Endothelial cell of umbilical vein (primary cell): ENCODE measurements at regions not wholly inside any gene's neighbourhood (a gene's known extent, or its start where the extent isn't known, plus 50 kb on each side); places are given as distances from the start of the nearest gene placed in this dataset.

Experiments used
- BruUV-seq: library from RNA; stranded (reverse); fragments of 400-500 nt; replicated peaks from 2 replicates; lab custom pipeline; 2021; lab: Mats Ljungman, UMichigan
- CTCF ChIA-PET: fragments of 300-600, 350-600 bp; sonication (Branson Sonifier 250); formaldehyde crosslinking; loops from one replicate; lab custom pipeline; 2021; ENCODE audit warnings: antibody characterized with exemption, inconsistent platforms; lab: Charles Lee
- POLR2A ChIA-PET: fragments of 300-600, 350-600 bp; sonication (Branson Sonifier 250); formaldehyde crosslinking; loops from one replicate; lab custom pipeline; 2021; ENCODE audit warnings: antibody characterized with exemption, inconsistent platforms; lab: Charles Lee
- DNase-seq: peaks from one replicate; pipeline ENCODE4 v3.0.0-alpha.2; 2011; ENCODE audit warnings: low read depth, low spot score
- FAIRE-seq: peaks from 2 replicates; lab custom pipeline; 2011; peaks lifted over from hg19 to GRCh38; lab: Jason Lieb, UNC
- H2AFZ ChIP-seq: 2 replicates; pipeline ENCODE4 v1.6.0; 2012; ENCODE audit warnings: low read depth, low read length, control low read depth, inconsistent platforms
- H3K27ac ChIP-seq: 2 replicates; pipeline ENCODE4 v1.5.1; 2011; ENCODE audit warnings: low read depth, mild to moderate bottlenecking, control low read depth, low read length, moderate library complexity; ENCODE audit not compliant: insufficient read depth
- H3K27me3 ChIP-seq, 2 experiments: 2 replicates each; pipeline versions ENCODE4 v1.6.0 to v1.6.1; 2011; ENCODE audit warnings: low read length in 2 of 2, mixed read lengths in 1 of 2; ENCODE audit not compliant: control insufficient read depth in 2 of 2, insufficient read depth in 2 of 2
- H3K36me3 ChIP-seq, 2 experiments: 2 replicates in 1 of 2; 3 replicates in 1 of 2; pipeline ENCODE4 v1.5.1; 2011; ENCODE audit warnings: low read length in 2 of 2, mild to moderate bottlenecking in 1 of 2, moderate library complexity in 1 of 2; ENCODE audit not compliant: control insufficient read depth in 2 of 2, insufficient read depth in 2 of 2; ENCODE audit errors: extremely low read depth in 1 of 2
- H3K4me1 ChIP-seq: 3 replicates; pipeline ENCODE4 v1.5.1; 2011; ENCODE audit warnings: mild to moderate bottlenecking, low read length; ENCODE audit not compliant: control insufficient read depth, insufficient read depth; ENCODE audit errors: extremely low read depth
- H3K4me2 ChIP-seq: 2 replicates; pipeline ENCODE4 v1.6.1; 2011; ENCODE audit warnings: low read length, control low read depth, mixed read lengths; ENCODE audit not compliant: insufficient read depth
- H3K4me3 ChIP-seq, 3 experiments: fragments of 200-600 bp in 1 of 3; sonication (generic), shearing (Covaris generic) in 1 of 3; replicated peaks in 1 of 3; 2 replicates each; pipeline ENCODE4 v1.5.1; 2011 to 2016; ENCODE audit warnings: control low read depth in 3 of 3, low read length in 3 of 3, mild to moderate bottlenecking in 2 of 3, inconsistent platforms in 1 of 3, low read depth in 1 of 3, moderate library complexity in 1 of 3; ENCODE audit not compliant: insufficient read depth in 1 of 3
- H3K79me2 ChIP-seq: 2 replicates; pipeline ENCODE4 v1.6.0; 2012; ENCODE audit warnings: low read length, inconsistent platforms; ENCODE audit not compliant: control insufficient read depth, insufficient read depth
- H3K9ac ChIP-seq: replicated peaks from 2 replicates; pipeline ENCODE3; 2011; ENCODE audit warnings: low read length, control low read depth; ENCODE audit not compliant: insufficient read depth; ENCODE audit errors: extremely low read depth
- H3K9me1 ChIP-seq: replicated peaks from 3 replicates; pipeline ENCODE4 v1.6.0; 2011; ENCODE audit warnings: mild to moderate bottlenecking, low read length; ENCODE audit not compliant: control insufficient read depth, insufficient read depth; ENCODE audit errors: extremely low read depth
- H3K9me3 ChIP-seq: replicated peaks from 2 replicates; pipeline ENCODE4 v1.5.1; 2012; ENCODE audit warnings: low read length, inconsistent platforms; ENCODE audit not compliant: control insufficient read depth, insufficient read depth
- H4K20me1 ChIP-seq: replicated peaks from 2 replicates; pipeline ENCODE3; 2011; ENCODE audit warnings: mild to moderate bottlenecking, low read length; ENCODE audit not compliant: control insufficient read depth, insufficient read depth; ENCODE audit errors: extremely low read depth
- EZH2 ChIP-seq: IDR thresholded peaks from 2 replicates; pipeline ENCODE4 v1.6.1; 2012; ENCODE audit warnings: borderline replicate concordance, low read depth, mild to moderate bottlenecking, moderate library complexity, low read length, inconsistent platforms; ENCODE audit not compliant: severe bottlenecking
- FOS ChIP-seq: IDR thresholded peaks from 2 replicates; pipeline ENCODE4 v1.6.1; 2011; ENCODE audit warnings: mild to moderate bottlenecking, low read length, moderate library complexity, borderline replicate concordance; ENCODE audit not compliant: insufficient read depth
- GATA2 ChIP-seq: IDR thresholded peaks from 2 replicates; pipeline ENCODE4 v1.7.0; 2011; ENCODE audit warnings: low read depth, mild to moderate bottlenecking, moderate library complexity, mixed read lengths, low read length; ENCODE audit not compliant: insufficient read length, insufficient read depth
- JUN ChIP-seq: IDR thresholded peaks from 2 replicates; pipeline ENCODE4 v1.6.1; 2011; ENCODE audit warnings: borderline replicate concordance, low read depth; ENCODE audit not compliant: insufficient read length, insufficient read depth
- MAX ChIP-seq: IDR thresholded peaks from 2 replicates; pipeline ENCODE4 v1.6.1; 2011; ENCODE audit not compliant: insufficient read depth, insufficient read length
- MYC ChIP-seq: IDR thresholded peaks from one replicate; pipeline ENCODE4 v1.6.1; 2011; ENCODE audit warnings: mild to moderate bottlenecking, low read depth, low read length
- POLR2A ChIP-seq: IDR thresholded peaks from 2 replicates; pipeline ENCODE4 v1.6.1; 2012; ENCODE audit warnings: low read depth, mild to moderate bottlenecking, control low read depth, low read length
- POLR2AphosphoS5 ChIP-seq: IDR thresholded peaks from 2 replicates; pipeline ENCODE4 v1.6.1; 2012; ENCODE audit warnings: low read depth, mild to moderate bottlenecking, control low read depth, low read length, moderate library complexity; ENCODE audit not compliant: insufficient read depth
- dilution Hi-C: fragments of 300-500 bp; cut with MboI; formaldehyde crosslinking; loops from one replicate; pipeline ENCODE4 v1.15.0; 2019; ENCODE audit warnings: low sequenced_read_pairs; ENCODE audit not compliant: extremely low pct_ligation_motif_present
- intact Hi-C: fragments of 100-400 bp; cut with micrococcal nuclease; formaldehyde crosslinking; loops from one replicate; pipeline ENCODE4 v1.10.0; 2022
- TF ChIP-seq, protein P1 (sequence below), 2 donors: IDR thresholded peaks; 1 replicate in 1 of 2; 2 replicates in 1 of 2; pipeline ENCODE4 v1.5.1; 2011; ENCODE audit warnings: low read length in 2 of 2, mild to moderate bottlenecking in 2 of 2, moderate library complexity in 2 of 2, control low read depth in 1 of 2, inconsistent platforms in 1 of 2, low read depth in 1 of 2; ENCODE audit not compliant: insufficient read depth in 1 of 2; ENCODE audit errors: extremely low read depth in 1 of 2

- H3K79me2 ChIP-seq: no peaks in the 10 kb centered on the region
- no peaks in the 10 kb centered on the region for H3K9me3 ChIP-seq
- TF ChIP-seq MAX (no peak), MYC (no peak), FOS (no peak), POLR2AphosphoS5 (no peak), POLR2A (no peak), JUN (no peak), EZH2 (no peak), GATA2 (no peak)
- TF ChIP-seq, protein P1, sequence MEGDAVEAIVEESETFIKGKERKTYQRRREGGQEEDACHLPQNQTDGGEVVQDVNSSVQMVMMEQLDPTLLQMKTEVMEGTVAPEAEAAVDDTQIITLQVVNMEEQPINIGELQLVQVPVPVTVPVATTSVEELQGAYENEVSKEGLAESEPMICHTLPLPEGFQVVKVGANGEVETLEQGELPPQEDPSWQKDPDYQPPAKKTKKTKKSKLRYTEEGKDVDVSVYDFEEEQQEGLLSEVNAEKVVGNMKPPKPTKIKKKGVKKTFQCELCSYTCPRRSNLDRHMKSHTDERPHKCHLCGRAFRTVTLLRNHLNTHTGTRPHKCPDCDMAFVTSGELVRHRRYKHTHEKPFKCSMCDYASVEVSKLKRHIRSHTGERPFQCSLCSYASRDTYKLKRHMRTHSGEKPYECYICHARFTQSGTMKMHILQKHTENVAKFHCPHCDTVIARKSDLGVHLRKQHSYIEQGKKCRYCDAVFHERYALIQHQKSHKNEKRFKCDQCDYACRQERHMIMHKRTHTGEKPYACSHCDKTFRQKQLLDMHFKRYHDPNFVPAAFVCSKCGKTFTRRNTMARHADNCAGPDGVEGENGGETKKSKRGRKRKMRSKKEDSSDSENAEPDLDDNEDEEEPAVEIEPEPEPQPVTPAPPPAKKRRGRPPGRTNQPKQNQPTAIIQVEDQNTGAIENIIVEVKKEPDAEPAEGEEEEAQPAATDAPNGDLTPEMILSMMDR (IDR thresholded peaks at IDR 0.05; ENCODE audit: extremely low read depth in 1 of 2, insufficient read depth in 1 of 2, low read depth in 1 of 2, low read length in 2 of 2): no peak
- CTCF ChIA-PET: no interaction called here
- no peaks in the 10 kb centered on the region for H3K9me1 ChIP-seq
- H3K4me3 ChIP-seq: no peak overlapping the region
- H2AFZ ChIP-seq: no peak overlapping the region
- dilution Hi-C loops (no loop called here), intact Hi-C loops (no loop called here)
- no peak overlapping the region for H3K9ac ChIP-seq
- DNase-seq (no peak), FAIRE-seq (no peak)
- H3K36me3 ChIP-seq: no peaks in the 10 kb centered on the region
- no TSS peak for BruUV-seq
- H3K27me3 ChIP-seq: no peaks in the 10 kb centered on the region
- no peak overlapping the region for H3K27ac ChIP-seq
- no peaks in the 10 kb centered on the region for H4K20me1 ChIP-seq
- H3K4me1 ChIP-seq: no peaks in the 10 kb centered on the region
- POLR2A ChIA-PET: no interaction called here
- no peak overlapping the region for H3K4me2 ChIP-seq
Measured at GRCh38 chr1:29496701-29497100, 260.4 kb downstream of the PTPRU start.
